A673 (cell line): ENCODE measurements at regions not wholly inside any gene's neighbourhood (a gene's known extent, or its start where the extent isn't known, plus 50 kb on each side); places are given as distances from the start of the nearest gene placed in this dataset.

Experiments
- BruUV-seq: library from RNA; stranded (reverse); fragments of 400-500 nt; replicated peaks from 2 replicates; lab custom pipeline; 2021; lab: Mats Ljungman, UMichigan
- CTCF ChIA-PET: fragments of 300-600 bp; sonication (Branson Sonifier 250); formaldehyde crosslinking; loops from one replicate; lab custom pipeline; 2022; ENCODE audit warnings: antibody characterized with exemption; lab: Charles Lee
- POLR2A ChIA-PET: fragments of 300-600 bp; sonication (Branson Sonifier 250); formaldehyde crosslinking; loops from one replicate; lab custom pipeline; 2022; ENCODE audit warnings: antibody characterized with exemption; ENCODE audit not compliant: low non-redundant PET; lab: Charles Lee
- DNase-seq: peaks from one replicate; pipeline ENCODE4 v3.0.0-alpha.2; 2015; ENCODE audit warnings: low spot score
- H3K27ac ChIP-seq: fragments of 200-600 bp; sonication (generic); 2 replicates; pipeline ENCODE4 v1.5.1; 2016; ENCODE audit warnings: mixed run types, low read depth, mild to moderate bottlenecking, mixed read lengths, antibody characterized with exemption, low read length; ENCODE audit not compliant: poor library complexity, severe bottlenecking
- H3K27me3 ChIP-seq: fragments of 200-600 bp; sonication (generic); replicated peaks from 2 replicates; pipeline ENCODE4 v1.6.1; 2017; ENCODE audit warnings: mixed run types, low read depth, mild to moderate bottlenecking, mixed read lengths, antibody characterized with exemption, low read length; ENCODE audit not compliant: insufficient read depth, poor library complexity
- H3K36me3 ChIP-seq: fragments of 200-600 bp; sonication (generic); 2 replicates; pipeline ENCODE4 v1.6.1; 2016; ENCODE audit warnings: mixed run types, mild to moderate bottlenecking, mixed read lengths, antibody characterized with exemption, low read length; ENCODE audit not compliant: insufficient read depth, poor library complexity, severe bottlenecking
- H3K4me1 ChIP-seq: fragments of 200-600 bp; sonication (generic); 2 replicates; pipeline ENCODE4 v1.6.1; 2017; ENCODE audit warnings: mixed run types, mild to moderate bottlenecking, mixed read lengths, antibody characterized with exemption, low read length; ENCODE audit not compliant: insufficient read depth, poor library complexity, severe bottlenecking
- H3K4me3 ChIP-seq: fragments of 200-600 bp; sonication (generic); 2 replicates; pipeline ENCODE4 v1.5.1; 2016; ENCODE audit warnings: low read depth, mixed run types, mild to moderate bottlenecking, mixed read lengths, low read length; ENCODE audit not compliant: poor library complexity, severe bottlenecking
- H3K9me3 ChIP-seq: fragments of 200-600 bp; sonication (generic); 2 replicates; pipeline ENCODE4 v1.6.1; 2016; ENCODE audit warnings: mixed run types, low read depth, mild to moderate bottlenecking, mixed read lengths, antibody characterized with exemption, low read length; ENCODE audit not compliant: poor library complexity, severe bottlenecking
- EZH2 ChIP-seq: fragments of 200-600 bp; sonication (generic); IDR thresholded peaks from 2 replicates; pipeline ENCODE4 v1.6.1; 2017; ENCODE audit warnings: borderline replicate concordance, low read depth, mild to moderate bottlenecking, mixed read lengths, antibody characterized with exemption, low read length; ENCODE audit not compliant: poor library complexity, severe bottlenecking
- intact Hi-C: fragments of 100-400 bp; cut with micrococcal nuclease; formaldehyde crosslinking; loops from one replicate; pipeline ENCODE4 v1.10.0; 2022; ENCODE audit not compliant: unreplicated experiment
- TF ChIP-seq, protein P1 (sequence below): fragments of 300-800, 200-600 bp; sonication (generic); conservative IDR thresholded peaks from 2 replicates; pipeline ENCODE4 v1.5.1; 2017; ENCODE audit warnings: low read depth, mild to moderate bottlenecking, antibody characterized with exemption, low read length, moderate library complexity, mixed read lengths

DNA sequence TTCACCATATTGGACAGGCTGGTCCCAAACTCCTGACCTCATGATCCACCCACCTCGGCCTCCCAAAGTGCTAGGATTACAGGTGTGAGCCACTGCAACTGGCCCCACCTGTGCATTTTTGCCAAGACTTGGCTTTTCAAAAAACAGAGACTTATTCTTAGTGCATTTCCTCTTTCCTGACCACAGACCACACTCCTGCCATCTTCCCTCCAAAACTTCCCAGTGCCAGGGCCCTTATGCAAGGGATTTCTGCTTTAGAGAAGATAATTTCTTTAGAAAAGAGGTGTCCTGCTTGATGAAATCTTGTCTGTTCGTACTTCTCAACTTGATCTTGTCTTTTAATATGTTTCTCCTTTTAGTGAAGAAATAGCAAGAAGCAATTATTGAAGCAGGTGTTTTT is 98.8 kb upstream of the ZNF516 start:
- Histone ChIP-seq H3K27ac (no peak overlapping the region), H3K4me3 (no peak overlapping the region), H3K4me1 (no peaks in the 10 kb centered on the region), H3K9me3 (no peaks in the 10 kb centered on the region), H3K27me3 (no peaks in the 10 kb centered on the region), H3K36me3 (no peaks in the 10 kb centered on the region)
- BruUV-seq, result no TSS peak
- intact Hi-C loops, result no loop called here
- ChIA-PET POLR2A (no interaction called here), CTCF (no interaction called here)
- TF ChIP-seq, protein P1, sequence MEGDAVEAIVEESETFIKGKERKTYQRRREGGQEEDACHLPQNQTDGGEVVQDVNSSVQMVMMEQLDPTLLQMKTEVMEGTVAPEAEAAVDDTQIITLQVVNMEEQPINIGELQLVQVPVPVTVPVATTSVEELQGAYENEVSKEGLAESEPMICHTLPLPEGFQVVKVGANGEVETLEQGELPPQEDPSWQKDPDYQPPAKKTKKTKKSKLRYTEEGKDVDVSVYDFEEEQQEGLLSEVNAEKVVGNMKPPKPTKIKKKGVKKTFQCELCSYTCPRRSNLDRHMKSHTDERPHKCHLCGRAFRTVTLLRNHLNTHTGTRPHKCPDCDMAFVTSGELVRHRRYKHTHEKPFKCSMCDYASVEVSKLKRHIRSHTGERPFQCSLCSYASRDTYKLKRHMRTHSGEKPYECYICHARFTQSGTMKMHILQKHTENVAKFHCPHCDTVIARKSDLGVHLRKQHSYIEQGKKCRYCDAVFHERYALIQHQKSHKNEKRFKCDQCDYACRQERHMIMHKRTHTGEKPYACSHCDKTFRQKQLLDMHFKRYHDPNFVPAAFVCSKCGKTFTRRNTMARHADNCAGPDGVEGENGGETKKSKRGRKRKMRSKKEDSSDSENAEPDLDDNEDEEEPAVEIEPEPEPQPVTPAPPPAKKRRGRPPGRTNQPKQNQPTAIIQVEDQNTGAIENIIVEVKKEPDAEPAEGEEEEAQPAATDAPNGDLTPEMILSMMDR, result no peak
- no peak for TF ChIP-seq EZH2
- no peak for DNase-seq

DNA sequence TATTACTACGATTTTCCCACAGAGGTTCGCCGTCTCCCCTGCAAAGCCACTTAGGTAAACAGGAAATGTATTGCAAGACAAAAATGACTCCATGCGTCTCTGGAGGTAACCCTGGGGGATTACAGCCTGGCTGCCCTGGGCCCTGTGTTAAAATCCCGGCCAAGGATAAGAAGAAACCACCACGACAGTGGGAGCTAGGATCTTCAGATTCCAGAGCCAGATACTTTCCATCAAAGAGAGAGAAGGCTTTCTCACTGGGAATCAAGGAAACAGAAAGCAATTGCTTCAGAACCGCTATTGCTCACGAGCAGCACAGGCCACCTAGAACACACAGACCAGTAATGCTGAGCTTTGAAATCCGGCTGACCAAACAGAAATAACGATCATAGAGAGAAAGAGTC is 97.9 kb upstream of the ZNF516 start:
- Histone ChIP-seq H3K36me3 (no peaks in the 10 kb centered on the region), H3K4me3 (no peak overlapping the region), H3K4me1 (no peaks in the 10 kb centered on the region), H3K9me3 (no peaks in the 10 kb centered on the region), H3K27me3 (no peaks in the 10 kb centered on the region), H3K27ac (no peak overlapping the region)
- TF ChIP-seq, protein P1, result no peak
- TF ChIP-seq EZH2, result no peak
- no TSS peak for BruUV-seq
- ChIA-PET POLR2A (no interaction called here), CTCF (no interaction called here)
- no peak for DNase-seq
- intact Hi-C loops, result no loop called here

DNA sequence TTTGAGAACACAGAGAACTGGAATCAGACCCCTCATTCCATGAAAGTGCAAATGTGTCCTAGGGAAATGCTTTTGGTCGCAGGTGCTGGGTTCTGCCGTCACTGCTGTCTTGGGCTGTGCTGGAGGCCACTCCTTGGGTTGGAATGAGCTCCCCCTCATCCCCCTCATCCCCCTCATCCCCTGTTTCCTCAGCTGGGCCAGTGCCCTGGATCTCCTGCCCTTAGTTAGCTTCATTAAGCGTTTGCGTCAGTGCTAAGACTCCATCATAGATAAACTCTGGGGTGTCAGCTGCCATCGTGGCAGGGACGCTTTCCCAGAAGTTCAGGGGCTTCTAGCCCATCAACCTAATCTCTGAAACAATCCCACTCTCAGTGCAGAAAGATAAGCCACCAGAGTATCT is 97.1 kb upstream of the ZNF516 start:
- H3K9me3 ChIP-seq, result no peaks in the 10 kb centered on the region
- ChIA-PET POLR2A (no interaction called here), CTCF (no interaction called here)
- BruUV-seq, result no TSS peak
- H3K27me3 ChIP-seq, result no peaks in the 10 kb centered on the region
- no peak for DNase-seq
- H3K36me3 ChIP-seq, result no peaks in the 10 kb centered on the region
- H3K4me1 ChIP-seq, result no peaks in the 10 kb centered on the region
- no peak overlapping the region for H3K4me3 ChIP-seq
- intact Hi-C loops, result no loop called here
- H3K27ac ChIP-seq, result no peak overlapping the region
- no peak for TF ChIP-seq EZH2
- TF ChIP-seq, protein P1, result no peak
